ENCODE measurements at regions not wholly inside any gene's neighbourhood (a gene's known extent, or its start where the extent isn't known, plus 50 kb on each side); places are given as distances from the start of the nearest gene placed in this dataset.
"Not testable (repeated sequence)": the region's sequence is repeated elsewhere in the genome, so short reads cannot be mapped to it uniquely, and the experiment has no call there.

- DNase-seq (ENCODE audit: low read depth): no peak
These were observed 139.3 kb downstream of the SPP2 start for GRCh38 chr2:234189786-234190300.

- no peak for DNase-seq (ENCODE audit: low read depth)
These were observed 138.7 kb downstream of the SPP2 start for GRCh38 chr2:234189230-234189629.

- DNase-seq (ENCODE audit: low read depth): no peak
These were observed 137.2 kb downstream of the SPP2 start for GRCh38 chr2:234187646-234188174.

GRCh38 chr2:234181121-234181520 lies 130.6 kb downstream of the SPP2 start:
- no peak for DNase-seq (ENCODE audit: low read depth)

GRCh38 chr2:234179031-234179363 lies 128.5 kb downstream of the SPP2 start:
- no peak for DNase-seq (ENCODE audit: low read depth)

DNA sequence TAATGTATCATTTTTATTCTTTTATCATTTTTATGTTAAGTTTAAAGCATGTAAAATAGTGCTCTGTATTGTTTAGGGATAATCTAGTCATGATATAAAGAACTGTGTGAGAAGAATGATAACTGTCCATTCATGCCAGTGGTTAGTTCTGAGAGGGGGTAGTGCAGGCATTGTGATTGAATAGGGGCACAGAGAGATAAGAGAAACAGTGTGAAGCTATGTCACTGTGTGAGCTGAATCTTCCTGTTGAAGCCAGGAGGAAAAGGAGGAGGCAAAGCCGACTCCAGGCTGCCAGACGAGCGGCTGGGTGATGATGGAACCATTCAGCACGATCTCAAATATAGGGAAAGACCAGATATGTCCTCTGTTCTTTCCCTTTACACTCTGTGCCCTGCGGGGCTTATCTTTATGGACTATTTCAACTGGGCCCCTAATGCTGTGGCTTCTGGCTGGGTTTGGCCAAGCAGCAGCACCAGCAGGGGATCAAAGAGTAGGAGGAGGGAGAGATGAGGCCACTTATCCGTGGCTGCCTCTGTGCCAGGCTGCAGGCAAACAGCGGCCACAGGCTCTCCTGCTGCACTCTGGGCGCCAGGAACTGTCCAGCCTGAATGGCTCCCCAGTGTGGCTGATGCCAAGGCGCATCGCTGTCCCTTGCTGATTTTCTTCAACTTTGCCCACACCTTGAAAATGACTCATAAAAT lies 128.0 kb downstream of the SPP2 start:
- no peak for DNase-seq (ENCODE audit: low read depth)

DNA sequence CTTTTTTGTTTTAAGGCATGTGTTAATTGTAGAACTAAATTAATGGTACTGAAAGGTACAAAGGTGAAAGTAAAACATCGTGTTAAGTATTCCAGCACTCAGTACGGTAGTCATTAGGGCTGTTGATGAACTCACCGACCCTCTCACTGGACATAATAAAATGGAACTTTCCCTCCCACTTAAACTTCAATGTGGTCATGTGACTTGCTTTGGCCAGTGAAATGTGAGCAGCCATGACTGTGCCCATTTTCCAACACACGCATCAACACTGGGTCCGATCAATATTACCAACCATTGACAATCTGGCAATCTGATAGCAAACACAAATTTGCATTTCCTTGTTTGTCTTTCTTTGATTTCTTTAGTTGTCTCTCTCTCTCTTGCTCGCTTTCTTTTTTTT lies 125.1 kb downstream of the SPP2 start:
- no peak for DNase-seq (ENCODE audit: low read depth)

- no peak for DNase-seq (ENCODE audit: low read depth)
These were observed 124.2 kb downstream of the SPP2 start for GRCh38 chr2:234174742-234175141.

DNA sequence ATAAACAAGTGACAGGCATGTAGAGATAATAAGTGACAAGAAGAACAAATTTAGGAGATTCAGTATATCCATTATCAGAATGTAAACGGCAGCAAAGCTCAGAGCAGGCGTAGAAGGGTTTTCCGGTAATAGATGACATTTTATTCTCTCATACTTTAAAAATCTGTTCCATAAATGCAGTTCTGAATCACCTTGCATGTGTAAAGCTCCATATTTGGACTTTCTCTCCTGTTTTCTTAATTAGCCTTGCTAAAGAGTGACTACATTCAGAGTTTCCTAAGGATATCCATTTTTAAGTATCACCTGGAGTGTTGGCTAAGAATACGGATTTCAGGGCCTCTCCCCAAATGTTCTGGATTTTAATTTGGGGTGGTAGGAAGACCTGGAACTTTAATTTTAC lies 122.0 kb downstream of the SPP2 start:
- DNase-seq (ENCODE audit: low read depth): no peak

GRCh38 chr2:234172066-234172465 lies 121.6 kb downstream of the SPP2 start:
- no peak for DNase-seq (ENCODE audit: low read depth)

- DNase-seq (ENCODE audit: low read depth): no peak
These were observed 121.2 kb downstream of the SPP2 start for GRCh38 chr2:234171666-234172065.

DNA sequence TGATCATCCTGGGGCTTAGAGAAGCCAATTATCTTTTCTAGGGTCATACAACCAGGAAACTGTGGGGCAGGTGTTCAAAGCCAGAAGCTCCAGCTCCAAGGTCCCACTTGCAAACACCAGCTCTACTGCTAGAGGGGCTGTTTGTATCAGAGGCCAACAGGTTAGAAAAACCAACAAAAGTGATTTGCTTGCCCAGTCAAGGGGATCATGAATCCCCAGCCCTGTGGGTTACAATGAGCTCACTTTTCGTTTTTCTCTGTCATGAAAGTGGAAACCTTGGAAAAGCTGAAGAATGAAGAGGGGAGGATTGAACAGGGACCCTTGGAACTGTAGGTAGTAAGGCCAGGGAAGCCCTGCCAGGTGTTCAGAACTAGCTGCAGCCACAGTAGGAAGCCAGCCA lies 119.2 kb downstream of the SPP2 start:
- DNase-seq (ENCODE audit: low read depth): no peak

DNA sequence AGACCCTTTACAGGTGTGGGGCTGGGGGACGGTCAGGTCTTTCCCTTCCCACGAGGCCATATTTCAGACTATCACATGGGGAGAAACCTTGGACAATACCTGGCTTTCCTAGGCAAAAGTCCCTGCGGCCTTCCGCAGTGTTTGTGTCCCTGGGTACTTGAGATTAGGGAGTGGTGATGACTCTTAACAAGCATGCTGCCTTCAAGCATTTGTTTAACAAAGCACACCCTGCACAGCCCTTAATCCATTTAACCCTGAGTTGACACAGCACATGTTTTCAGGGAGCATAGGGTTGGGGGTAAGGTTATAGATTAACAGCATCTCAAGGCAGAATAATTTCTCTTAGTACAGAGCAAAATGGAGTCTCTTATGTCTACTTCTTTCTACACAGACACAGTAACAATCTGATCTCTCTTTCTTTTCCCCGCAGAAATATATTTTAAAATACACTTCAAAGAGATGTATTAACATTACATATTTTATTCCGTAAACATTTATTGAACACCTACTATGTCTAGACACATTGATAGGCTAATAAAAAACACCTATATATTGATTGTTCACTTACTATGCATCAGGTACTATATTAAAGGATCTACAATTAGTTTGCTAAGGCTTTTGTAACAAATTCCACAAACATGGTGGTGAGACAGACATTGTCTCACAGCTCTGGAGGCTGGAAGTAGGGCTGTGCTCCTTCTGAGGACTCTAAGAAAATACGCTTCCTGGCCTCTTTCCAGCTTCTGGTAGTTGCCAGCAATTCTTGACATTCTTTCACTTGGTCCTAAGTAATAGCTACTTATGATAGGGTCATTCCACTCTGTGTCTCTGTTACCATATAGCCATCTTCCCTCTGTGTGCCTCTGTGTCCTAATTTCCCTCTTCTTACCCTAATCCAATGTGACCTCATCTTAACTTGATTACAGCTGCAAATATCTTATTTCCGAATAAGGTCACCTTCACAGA lies 118.4 kb downstream of the SPP2 start:
- not testable (repeated sequence) for DNase-seq (ENCODE audit: low read depth)

- no peak for DNase-seq (ENCODE audit: low read depth)
These were observed 116.0 kb downstream of the SPP2 start for GRCh38 chr2:234166531-234166930.

DNA sequence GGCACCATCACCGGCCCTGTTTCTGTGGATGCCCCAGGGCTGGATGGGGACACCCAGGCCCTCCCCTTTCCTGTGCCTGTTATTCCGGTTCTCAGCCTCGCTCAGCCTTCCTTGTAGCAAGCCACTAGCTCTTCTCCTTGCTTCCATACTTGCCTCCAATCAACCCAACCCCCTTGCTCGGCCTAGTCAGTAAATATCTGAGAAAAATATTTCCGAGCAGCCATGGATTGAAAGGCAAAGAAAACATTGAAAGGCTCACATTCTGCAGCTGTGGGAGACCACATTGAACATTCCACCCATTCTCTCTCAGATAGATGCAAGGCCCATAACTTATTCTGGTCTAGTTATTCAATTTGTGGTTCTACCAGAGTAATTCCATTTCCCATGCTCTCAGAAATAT lies 114.9 kb downstream of the SPP2 start:
- DNase-seq (ENCODE audit: low read depth): no peak

- DNase-seq (ENCODE audit: low read depth): no peak
These were observed 114.3 kb downstream of the SPP2 start for GRCh38 chr2:234164493-234165413.

- DNase-seq (ENCODE audit: low read depth): no peak
These were observed 113.1 kb downstream of the SPP2 start for GRCh38 chr2:234163510-234164045.

DNA sequence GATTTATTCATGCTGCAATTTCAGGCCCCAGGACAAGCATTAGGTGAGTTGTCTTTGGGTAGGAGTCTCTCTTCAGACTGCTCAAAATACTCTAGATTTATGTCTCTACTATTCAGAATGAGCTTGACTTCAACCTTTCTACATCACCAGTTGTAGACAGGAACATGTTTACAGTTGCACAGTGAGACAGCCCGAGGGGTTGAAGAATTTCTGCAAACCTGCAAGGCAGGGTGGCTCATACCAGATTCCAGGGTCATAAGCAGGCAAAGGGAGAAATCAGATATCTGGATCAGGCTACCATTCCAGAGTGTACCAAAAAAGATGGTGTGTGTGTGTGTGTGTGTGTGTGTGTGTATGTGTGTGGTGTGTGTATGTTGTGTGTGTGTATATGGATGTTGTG lies 112.4 kb downstream of the SPP2 start:
- no peak for DNase-seq (ENCODE audit: low read depth)

DNA sequence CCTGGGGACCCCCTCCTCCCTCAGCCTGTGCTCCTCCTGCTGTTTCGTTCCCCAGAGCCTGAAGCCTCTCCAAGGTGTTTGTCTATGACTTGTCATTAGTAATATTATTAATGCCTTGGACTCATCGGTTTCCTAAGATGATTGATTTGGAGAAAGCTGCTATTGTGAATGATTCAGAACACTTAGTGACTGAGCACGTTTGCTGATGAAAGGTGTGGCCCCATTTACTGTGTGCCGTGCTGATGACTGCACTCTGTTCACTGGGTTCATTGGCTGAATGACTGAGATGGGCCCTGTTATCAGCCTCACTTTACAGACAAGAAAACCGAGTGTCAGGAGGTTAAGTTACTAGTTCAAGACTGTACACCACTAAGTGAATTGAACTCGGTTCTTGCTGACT lies 111.4 kb downstream of the SPP2 start:
- no peak for DNase-seq (ENCODE audit: low read depth)

DNA sequence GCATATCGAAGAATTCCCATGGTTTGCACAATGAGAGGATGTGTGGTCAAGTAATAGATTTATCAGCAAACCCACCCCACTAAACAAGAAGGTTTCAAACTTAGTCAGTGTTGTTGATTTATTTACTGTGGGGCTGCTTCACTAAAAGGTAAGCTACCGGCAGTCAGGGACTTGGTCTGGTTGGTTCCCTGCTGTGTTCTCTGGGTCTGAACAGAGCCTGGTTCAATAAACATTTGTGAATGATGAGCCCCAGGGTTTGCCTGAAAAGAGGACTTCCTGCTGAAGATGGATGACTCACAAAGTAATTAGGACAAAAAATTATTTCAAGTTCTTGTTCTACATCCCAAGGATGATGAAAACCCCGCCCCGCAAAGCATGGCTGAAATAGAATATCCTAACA lies 108.3 kb downstream of the SPP2 start:
- DNase-seq (ENCODE audit: low read depth): no peak

GRCh38 chr2:234157817-234158588 lies 107.5 kb downstream of the SPP2 start:
- DNase-seq (ENCODE audit: low read depth): no peak
